SK-N-SH (cell line): ENCODE measurements at regions not wholly inside any gene's neighbourhood (a gene's known extent, or its start where the extent isn't known, plus 50 kb on each side); places are given as distances from the start of the nearest gene placed in this dataset.

Experiments
- CTCF ChIA-PET: fragments of 300-600, 350-600 bp; formaldehyde crosslinking; extraction: SDS; loops from one replicate; lab custom pipeline; 2021; lab: Yijun Ruan, JAX
- POLR2A ChIA-PET: fragments of 350-600 bp; sonication (Branson Sonifier 250); formaldehyde crosslinking; extraction: SDS; loops from one replicate; lab custom pipeline; 2020; ENCODE audit warnings: antibody characterized with exemption, inconsistent platforms; lab: Yijun Ruan, JAX
- DNase-seq: peaks from one replicate; pipeline ENCODE4 v3.0.0; 2012
- H2AFZ ChIP-seq: fragments of 200-600 bp; sonication (generic); 2 replicates; pipeline ENCODE4 v1.8.1; 2016; ENCODE audit warnings: antibody characterized with exemption, mild to moderate bottlenecking, low read depth
- H3F3A ChIP-seq: fragments of 200-600 bp; sonication (generic); replicated peaks from 2 replicates; pipeline ENCODE3; 2016; ENCODE audit warnings: antibody characterized with exemption, mild to moderate bottlenecking; ENCODE audit not compliant: insufficient read depth
- H3K27ac ChIP-seq, 2 experiments: fragments of 200-500 bp in 1 of 2; fragments of 200-600 bp in 1 of 2; sonication (Bioruptor generic) in 1 of 2; sonication (generic), shearing (Covaris generic) in 1 of 2; 2 replicates each; pipeline versions ENCODE4 v1.5.1 to v1.6.1; 2014 to 2016; ENCODE audit warnings: low read depth in 2 of 2, inconsistent platforms in 1 of 2, low read length in 1 of 2, mild to moderate bottlenecking in 1 of 2, mixed read lengths in 1 of 2
- H3K27me3 ChIP-seq: fragments of 200-600 bp; sonication (generic), shearing (Covaris generic); 2 replicates; pipeline ENCODE4 v1.6.1; 2016; ENCODE audit warnings: mixed run types; ENCODE audit not compliant: insufficient read depth
- H3K36me3 ChIP-seq, 2 experiments: fragments of 200-500 bp in 1 of 2; fragments of 200-600 bp in 1 of 2; sonication (Bioruptor generic) in 1 of 2; sonication (generic) in 1 of 2; replicated peaks in 1 of 2; 2 replicates each; pipeline versions ENCODE3 to v1.5.1; 2014 to 2016; ENCODE audit warnings: low read length in 1 of 2, mild to moderate bottlenecking in 1 of 2; ENCODE audit not compliant: insufficient read depth in 2 of 2, control insufficient read depth in 1 of 2
- H3K4me1 ChIP-seq, 2 experiments: fragments of 200-500 bp in 1 of 2; fragments of 200-600 bp in 1 of 2; sonication (Bioruptor generic) in 1 of 2; sonication (generic), shearing (Covaris generic) in 1 of 2; 2 replicates each; pipeline versions ENCODE4 v1.5.1 to v1.6.1; 2014 to 2016; ENCODE audit warnings: low read depth in 1 of 2, low read length in 1 of 2, mixed run types in 1 of 2; ENCODE audit not compliant: insufficient read depth in 2 of 2, control insufficient read depth in 1 of 2
- H3K4me2 ChIP-seq: fragments of 200-600 bp; sonication (generic), shearing (Covaris generic); 2 replicates; pipeline ENCODE4 v1.6.1; 2017; ENCODE audit warnings: mixed run types
- H3K4me3 ChIP-seq, 2 experiments: fragments of 200-500 bp in 1 of 2; fragments of 200-600 bp in 1 of 2; sonication (Bioruptor generic) in 1 of 2; sonication (generic), shearing (Covaris generic) in 1 of 2; 2 replicates each; pipeline versions ENCODE4 v1.5.1 to v1.8.1; 2014 to 2016; ENCODE audit warnings: low read depth in 2 of 2, inconsistent platforms in 1 of 2, low read length in 1 of 2, mild to moderate bottlenecking in 1 of 2, mixed read lengths in 1 of 2, moderate library complexity in 1 of 2
- H3K79me2 ChIP-seq: fragments of 200-600 bp; sonication (generic); 2 replicates; pipeline ENCODE4 v1.8.1; 2017; ENCODE audit warnings: mild to moderate bottlenecking; ENCODE audit not compliant: insufficient read depth
- H3K9ac ChIP-seq: fragments of 200-600 bp; sonication (generic); 2 replicates; pipeline ENCODE4 v1.6.1; 2017; ENCODE audit warnings: mixed run types
- H3K9me2 ChIP-seq: fragments of 200-600 bp; sonication (generic); 2 replicates; pipeline ENCODE4 v1.6.1; 2017; ENCODE audit warnings: mixed run types
- H3K9me3 ChIP-seq: fragments of 200-600 bp; sonication (generic); 2 replicates; pipeline ENCODE4 v1.6.1; 2017; ENCODE audit warnings: mixed run types, mild to moderate bottlenecking, moderate library complexity
- H4K20me1 ChIP-seq: fragments of 200-600 bp; sonication (generic); 2 replicates; pipeline ENCODE4 v1.6.1; 2017; ENCODE audit warnings: mild to moderate bottlenecking, mixed run types; ENCODE audit not compliant: insufficient read depth
- ELF1 ChIP-seq: IDR thresholded peaks from 2 replicates; pipeline ENCODE4 v1.4.0; 2012
- EP300 ChIP-seq, 2 experiments: IDR thresholded peaks; 2 replicates each; pipeline versions ENCODE4 v1.4.0 to v1.6.1; 2012; ENCODE audit warnings: borderline replicate concordance in 1 of 2, low read depth in 1 of 2, low read length in 1 of 2
- EZH2phosphoT487 ChIP-seq: fragments of 200-600 bp; sonication (generic); IDR thresholded peaks from 2 replicates; pipeline ENCODE4 v1.6.1; 2017; ENCODE audit warnings: low read depth, mixed run types, mild to moderate bottlenecking, antibody characterized with exemption, moderate library complexity, borderline replicate concordance
- FOXM1 ChIP-seq: IDR thresholded peaks from 2 replicates; pipeline ENCODE4 v1.4.0; 2012; ENCODE audit warnings: low read depth, mild to moderate bottlenecking
- GABPA ChIP-seq: IDR thresholded peaks from 2 replicates; pipeline ENCODE4 v1.4.0; 2012; ENCODE audit warnings: low read depth, mild to moderate bottlenecking
- IRF3 ChIP-seq: fragments of 150-350 bp; IDR thresholded peaks from 2 replicates; pipeline ENCODE4 v1.6.1; 2016; ENCODE audit warnings: mild to moderate bottlenecking, low read depth, low read length
- JUND ChIP-seq: IDR thresholded peaks from 2 replicates; pipeline ENCODE4 v1.4.0; 2012
- MAX ChIP-seq: IDR thresholded peaks from 2 replicates; pipeline ENCODE4 v1.4.0; 2012; ENCODE audit warnings: low read depth
- MEF2A ChIP-seq: IDR thresholded peaks from 2 replicates; pipeline ENCODE4 v1.4.0; 2012; ENCODE audit warnings: low read depth, borderline replicate concordance
- MXI1 ChIP-seq: IDR thresholded peaks from 2 replicates; pipeline ENCODE4 v1.6.1; 2012; ENCODE audit warnings: mild to moderate bottlenecking, low read depth, low read length, improper control_type of control experiment
- PBX3 ChIP-seq: IDR thresholded peaks from 2 replicates; pipeline ENCODE4; 2012
- RAD21 ChIP-seq: IDR thresholded peaks from 2 replicates; pipeline ENCODE4 v1.6.1; 2012; ENCODE audit warnings: mild to moderate bottlenecking, low read length
- RCOR1 ChIP-seq: fragments of 150-350 bp; IDR thresholded peaks from 2 replicates; pipeline ENCODE4 v1.6.1; 2017; ENCODE audit warnings: antibody characterized with exemption, low read length
- REST ChIP-seq: IDR thresholded peaks from 2 replicates; pipeline ENCODE4 v1.6.1; 2012; ENCODE audit warnings: mild to moderate bottlenecking, low read depth, low read length, moderate library complexity
- RFX5 ChIP-seq: IDR thresholded peaks from 2 replicates; pipeline ENCODE4 v1.6.1; 2012; ENCODE audit warnings: mild to moderate bottlenecking, improper control_type of control experiment, low read length
- RXRA ChIP-seq: IDR thresholded peaks from 2 replicates; pipeline ENCODE4 v1.4.0; 2012; ENCODE audit warnings: low read depth, mild to moderate bottlenecking, borderline replicate concordance
- SIN3A ChIP-seq: IDR thresholded peaks from 2 replicates; pipeline ENCODE4 v1.6.1; 2012; ENCODE audit warnings: low read depth, mild to moderate bottlenecking, low read length, moderate library complexity, borderline replicate concordance
- USF1 ChIP-seq: IDR thresholded peaks from 2 replicates; pipeline ENCODE4 v1.4.0; 2012; ENCODE audit warnings: low read depth, borderline replicate concordance
- USF2 ChIP-seq: fragments of 150-350 bp; IDR thresholded peaks from 2 replicates; pipeline ENCODE4 v1.6.1; 2017; ENCODE audit warnings: antibody characterized with exemption, low read length, low read depth, borderline replicate concordance
- ZBTB33 ChIP-seq: IDR thresholded peaks from 2 replicates; pipeline ENCODE4 v1.4.0; 2012; ENCODE audit warnings: low read depth, borderline replicate concordance
- WGBS: methylation state at CpG from one replicate; pipeline ENCODE4 v1.1.6; 2017; ENCODE audit warnings: low lambda C conversion rate; 5-methylcytosine and 5-hydroxymethylcytosine counted together

- TF ChIP-seq ZBTB33, result no peak
- no peak for TF ChIP-seq ELF1
- TF ChIP-seq PBX3, result no peak
- no peak for TF ChIP-seq EZH2phosphoT487
- TF ChIP-seq EP300 (IDR thresholded peaks at IDR 0.05; ENCODE audit: borderline replicate concordance in 1 of 2, low read depth in 1 of 2, low read length in 1 of 2), result no peak
- TF ChIP-seq SIN3A, result no peak
These were observed 1269.8 kb upstream of the PIK3C3 start (continued) for GRCh38 chr18:40685219-40685618.

GRCh38 chr18:40678318-40678717 lies 1276.7 kb upstream of the PIK3C3 start:
- ChIA-PET POLR2A (no interaction called here), CTCF (interaction anchor here (0.6 to 1.0 kb wide), 2 partner anchors 9 to 1494 kb away, joined by 3 read pairs; no protein-coding TSS in a partner anchor)
- Histone ChIP-seq H3K27me3 (no peaks in the 10 kb centered on the region), H3K4me3 (no peak overlapping the region), H3F3A (no peaks in the 10 kb centered on the region), H4K20me1 (no peaks in the 10 kb centered on the region), H3K4me2 (no peak overlapping the region), H2AFZ (no peak overlapping the region), H3K27ac (no peak overlapping the region), H3K36me3 (no peaks in the 10 kb centered on the region), H3K79me2 (no peaks in the 10 kb centered on the region), H3K9ac (no peak overlapping the region), H3K9me3 (no peaks in the 10 kb centered on the region), H3K4me1 (no peaks in the 10 kb centered on the region; a peak in 1 of 4 replicates), H3K9me2 (no peaks in the 10 kb centered on the region)
- 83% methylated on average over 2 of the region's 2 CpGs for WGBS
- DNase-seq, result no peak
- no peak for TF ChIP-seq RCOR1
- no peak for TF ChIP-seq USF2
- no peak for TF ChIP-seq USF1
- TF ChIP-seq REST, result no peak
- no peak for TF ChIP-seq IRF3
- no peak for TF ChIP-seq MAX
- no peak for TF ChIP-seq ZBTB33
- TF ChIP-seq FOXM1, result no peak
- no peak for TF ChIP-seq MEF2A
- TF ChIP-seq RXRA, result no peak
- TF ChIP-seq JUND, result no peak
- TF ChIP-seq GABPA, result no peak
- no peak for TF ChIP-seq RFX5
- no peak for TF ChIP-seq RAD21
- TF ChIP-seq MXI1, result no peak
